WTC11 (cell line): ENCODE measurements at regions not wholly inside any gene's neighbourhood (a gene's known extent, or its start where the extent isn't known, plus 50 kb on each side); places are given as distances from the start of the nearest gene placed in this dataset.

Source experiments
- ATF1 ChIP-seq: sonication (generic); formaldehyde crosslinking; IDR thresholded peaks from 2 replicates; pipeline ENCODE4 v1.8.1; 2023; ENCODE audit warnings: mild to moderate bottlenecking, moderate library complexity, missing genetic modification reagents
- CBFB ChIP-seq: sonication (generic); formaldehyde crosslinking; IDR thresholded peaks from 2 replicates; pipeline ENCODE4 v1.8.1; 2022; ENCODE audit warnings: mild to moderate bottlenecking, low read depth, missing genetic modification reagents
- ESRRA ChIP-seq: sonication (generic); formaldehyde crosslinking; IDR thresholded peaks from 2 replicates; pipeline ENCODE4 v1.8.1; 2022; ENCODE audit warnings: mild to moderate bottlenecking, missing genetic modification reagents, borderline replicate concordance
- NR2C2 ChIP-seq: sonication (generic); formaldehyde crosslinking; IDR thresholded peaks from 2 replicates; pipeline ENCODE4 v1.8.0; 2022; ENCODE audit warnings: mild to moderate bottlenecking, missing genetic modification reagents
- SMAD3 ChIP-seq: sonication (generic); formaldehyde crosslinking; IDR thresholded peaks from 2 replicates; pipeline ENCODE4 v1.8.0; 2022; ENCODE audit warnings: missing genetic modification reagents, mild to moderate bottlenecking, borderline replicate concordance
- SP1 ChIP-seq: sonication (generic); formaldehyde crosslinking; conservative IDR thresholded peaks from 2 replicates; pipeline ENCODE4 v1.8.1; 2022; ENCODE audit warnings: missing genetic modification reagents
- ZBTB21 ChIP-seq: sonication (generic); formaldehyde crosslinking; IDR thresholded peaks from 2 replicates; pipeline ENCODE4 v1.8.1; 2023; ENCODE audit warnings: mild to moderate bottlenecking, missing genetic modification reagents, borderline replicate concordance
- TF ChIP-seq, protein P1 (sequence below): fragments of 200-600 bp; IDR thresholded peaks from 2 replicates; pipeline ENCODE4 v1.8.0; 2022; ENCODE audit warnings: antibody characterized with exemption
- TF ChIP-seq, protein P2 (sequence below): sonication (generic); formaldehyde crosslinking; IDR thresholded peaks from 2 replicates; pipeline ENCODE4 v1.8.0; 2022; ENCODE audit warnings: mild to moderate bottlenecking, missing genetic modification reagents
- TF ChIP-seq, protein P3 (sequence below): sonication (generic); formaldehyde crosslinking; IDR thresholded peaks from 2 replicates; pipeline ENCODE4 v1.8.0; 2022; ENCODE audit warnings: missing genetic modification reagents
- TF ChIP-seq, protein P4 (sequence below): sonication (generic); formaldehyde crosslinking; IDR thresholded peaks from 2 replicates; pipeline ENCODE4 v1.8.1; 2023; ENCODE audit warnings: mild to moderate bottlenecking, missing genetic modification reagents, moderate library complexity

- TF ChIP-seq ESRRA (CRISPR knock-in tag) (no peak), SP1 (CRISPR knock-in tag) (no peak), CBFB (CRISPR knock-in tag) (no peak), ATF1 (CRISPR knock-in tag) (no peak), NR2C2 (no peak), SMAD3 (CRISPR knock-in tag) (no peak), ZBTB21 (CRISPR knock-in tag) (no peak)
- TF ChIP-seq, protein P1, sequence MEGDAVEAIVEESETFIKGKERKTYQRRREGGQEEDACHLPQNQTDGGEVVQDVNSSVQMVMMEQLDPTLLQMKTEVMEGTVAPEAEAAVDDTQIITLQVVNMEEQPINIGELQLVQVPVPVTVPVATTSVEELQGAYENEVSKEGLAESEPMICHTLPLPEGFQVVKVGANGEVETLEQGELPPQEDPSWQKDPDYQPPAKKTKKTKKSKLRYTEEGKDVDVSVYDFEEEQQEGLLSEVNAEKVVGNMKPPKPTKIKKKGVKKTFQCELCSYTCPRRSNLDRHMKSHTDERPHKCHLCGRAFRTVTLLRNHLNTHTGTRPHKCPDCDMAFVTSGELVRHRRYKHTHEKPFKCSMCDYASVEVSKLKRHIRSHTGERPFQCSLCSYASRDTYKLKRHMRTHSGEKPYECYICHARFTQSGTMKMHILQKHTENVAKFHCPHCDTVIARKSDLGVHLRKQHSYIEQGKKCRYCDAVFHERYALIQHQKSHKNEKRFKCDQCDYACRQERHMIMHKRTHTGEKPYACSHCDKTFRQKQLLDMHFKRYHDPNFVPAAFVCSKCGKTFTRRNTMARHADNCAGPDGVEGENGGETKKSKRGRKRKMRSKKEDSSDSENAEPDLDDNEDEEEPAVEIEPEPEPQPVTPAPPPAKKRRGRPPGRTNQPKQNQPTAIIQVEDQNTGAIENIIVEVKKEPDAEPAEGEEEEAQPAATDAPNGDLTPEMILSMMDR = no peak
- TF ChIP-seq, protein P2, sequence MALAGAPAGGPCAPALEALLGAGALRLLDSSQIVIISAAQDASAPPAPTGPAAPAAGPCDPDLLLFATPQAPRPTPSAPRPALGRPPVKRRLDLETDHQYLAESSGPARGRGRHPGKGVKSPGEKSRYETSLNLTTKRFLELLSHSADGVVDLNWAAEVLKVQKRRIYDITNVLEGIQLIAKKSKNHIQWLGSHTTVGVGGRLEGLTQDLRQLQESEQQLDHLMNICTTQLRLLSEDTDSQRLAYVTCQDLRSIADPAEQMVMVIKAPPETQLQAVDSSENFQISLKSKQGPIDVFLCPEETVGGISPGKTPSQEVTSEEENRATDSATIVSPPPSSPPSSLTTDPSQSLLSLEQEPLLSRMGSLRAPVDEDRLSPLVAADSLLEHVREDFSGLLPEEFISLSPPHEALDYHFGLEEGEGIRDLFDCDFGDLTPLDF (CRISPR knock-in tag) = no peak
- TF ChIP-seq, protein P3, sequence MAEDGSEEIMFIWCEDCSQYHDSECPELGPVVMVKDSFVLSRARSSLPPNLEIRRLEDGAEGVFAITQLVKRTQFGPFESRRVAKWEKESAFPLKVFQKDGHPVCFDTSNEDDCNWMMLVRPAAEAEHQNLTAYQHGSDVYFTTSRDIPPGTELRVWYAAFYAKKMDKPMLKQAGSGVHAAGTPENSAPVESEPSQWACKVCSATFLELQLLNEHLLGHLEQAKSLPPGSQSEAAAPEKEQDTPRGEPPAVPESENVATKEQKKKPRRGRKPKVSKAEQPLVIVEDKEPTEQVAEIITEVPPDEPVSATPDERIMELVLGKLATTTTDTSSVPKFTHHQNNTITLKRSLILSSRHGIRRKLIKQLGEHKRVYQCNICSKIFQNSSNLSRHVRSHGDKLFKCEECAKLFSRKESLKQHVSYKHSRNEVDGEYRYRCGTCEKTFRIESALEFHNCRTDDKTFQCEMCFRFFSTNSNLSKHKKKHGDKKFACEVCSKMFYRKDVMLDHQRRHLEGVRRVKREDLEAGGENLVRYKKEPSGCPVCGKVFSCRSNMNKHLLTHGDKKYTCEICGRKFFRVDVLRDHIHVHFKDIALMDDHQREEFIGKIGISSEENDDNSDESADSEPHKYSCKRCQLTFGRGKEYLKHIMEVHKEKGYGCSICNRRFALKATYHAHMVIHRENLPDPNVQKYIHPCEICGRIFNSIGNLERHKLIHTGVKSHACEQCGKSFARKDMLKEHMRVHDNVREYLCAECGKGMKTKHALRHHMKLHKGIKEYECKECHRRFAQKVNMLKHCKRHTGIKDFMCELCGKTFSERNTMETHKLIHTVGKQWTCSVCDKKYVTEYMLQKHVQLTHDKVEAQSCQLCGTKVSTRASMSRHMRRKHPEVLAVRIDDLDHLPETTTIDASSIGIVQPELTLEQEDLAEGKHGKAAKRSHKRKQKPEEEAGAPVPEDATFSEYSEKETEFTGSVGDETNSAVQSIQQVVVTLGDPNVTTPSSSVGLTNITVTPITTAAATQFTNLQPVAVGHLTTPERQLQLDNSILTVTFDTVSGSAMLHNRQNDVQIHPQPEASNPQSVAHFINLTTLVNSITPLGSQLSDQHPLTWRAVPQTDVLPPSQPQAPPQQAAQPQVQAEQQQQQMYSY (CRISPR knock-in tag) = no peak
- TF ChIP-seq, protein P4, sequence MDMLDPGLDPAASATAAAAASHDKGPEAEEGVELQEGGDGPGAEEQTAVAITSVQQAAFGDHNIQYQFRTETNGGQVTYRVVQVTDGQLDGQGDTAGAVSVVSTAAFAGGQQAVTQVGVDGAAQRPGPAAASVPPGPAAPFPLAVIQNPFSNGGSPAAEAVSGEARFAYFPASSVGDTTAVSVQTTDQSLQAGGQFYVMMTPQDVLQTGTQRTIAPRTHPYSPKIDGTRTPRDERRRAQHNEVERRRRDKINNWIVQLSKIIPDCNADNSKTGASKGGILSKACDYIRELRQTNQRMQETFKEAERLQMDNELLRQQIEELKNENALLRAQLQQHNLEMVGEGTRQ (CRISPR knock-in tag) = no peak
Observed at GRCh38 chr5:26674846-26675245, 363.5 kb downstream of the CDH9 start.
